GM10248 (cell line): ENCODE measurements at regions not wholly inside any gene's neighbourhood (a gene's known extent, or its start where the extent isn't known, plus 50 kb on each side); places are given as distances from the start of the nearest gene placed in this dataset.

Source experiments
- CTCF ChIA-PET: fragments of 300-600 bp; sonication (Branson Sonifier 250); formaldehyde crosslinking; extraction: SDS; loops from one replicate; lab custom pipeline; 2021; ENCODE audit warnings: antibody characterized with exemption; lab: Yijun Ruan, JAX
- POLR2A ChIA-PET: fragments of 350-650 bp; sonication (Branson Sonifier 250); formaldehyde crosslinking; extraction: SDS; loops from one replicate; lab custom pipeline; 2020; ENCODE audit warnings: antibody characterized with exemption; lab: Yijun Ruan, JAX
- DNase-seq: peaks from one replicate; pipeline ENCODE4 v3.0.0; 2012; ENCODE audit errors: extremely low spot score
- TF ChIP-seq, protein P1 (sequence below): IDR thresholded peaks from 2 replicates; pipeline ENCODE4 v1.5.1; 2012; ENCODE audit warnings: mild to moderate bottlenecking, low read depth; ENCODE audit errors: extremely low read depth, missing control alignments, control extremely low read depth

DNA sequence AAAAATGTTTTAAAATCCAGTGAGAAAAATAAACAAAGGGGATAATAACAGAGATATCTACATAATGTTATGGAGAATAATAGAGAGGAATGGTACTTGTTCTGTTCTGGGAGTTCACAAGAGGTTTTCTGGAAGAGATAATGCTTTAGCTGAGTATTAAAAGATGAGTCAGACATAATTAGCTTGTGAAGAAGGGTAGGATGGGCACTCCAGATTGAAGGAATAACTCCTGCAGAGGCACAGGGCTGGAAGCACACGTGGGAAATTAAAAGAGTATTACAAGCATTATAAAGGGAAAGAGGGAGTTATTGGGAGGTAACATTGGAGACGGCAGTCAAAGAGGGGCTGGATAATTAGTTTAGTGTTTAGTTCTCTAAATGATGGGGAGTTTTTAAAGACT, 124.9 kb upstream of the BTG1 start:
- ChIA-PET POLR2A (no interaction called here), CTCF (interaction anchor here (0.9 to 2.3 kb wide), 4 partner anchors 10 to 459 kb away, joined by 3 to 10 read pairs (median 6); no protein-coding TSS in a partner anchor)
- no peak for DNase-seq
- TF ChIP-seq, protein P1, sequence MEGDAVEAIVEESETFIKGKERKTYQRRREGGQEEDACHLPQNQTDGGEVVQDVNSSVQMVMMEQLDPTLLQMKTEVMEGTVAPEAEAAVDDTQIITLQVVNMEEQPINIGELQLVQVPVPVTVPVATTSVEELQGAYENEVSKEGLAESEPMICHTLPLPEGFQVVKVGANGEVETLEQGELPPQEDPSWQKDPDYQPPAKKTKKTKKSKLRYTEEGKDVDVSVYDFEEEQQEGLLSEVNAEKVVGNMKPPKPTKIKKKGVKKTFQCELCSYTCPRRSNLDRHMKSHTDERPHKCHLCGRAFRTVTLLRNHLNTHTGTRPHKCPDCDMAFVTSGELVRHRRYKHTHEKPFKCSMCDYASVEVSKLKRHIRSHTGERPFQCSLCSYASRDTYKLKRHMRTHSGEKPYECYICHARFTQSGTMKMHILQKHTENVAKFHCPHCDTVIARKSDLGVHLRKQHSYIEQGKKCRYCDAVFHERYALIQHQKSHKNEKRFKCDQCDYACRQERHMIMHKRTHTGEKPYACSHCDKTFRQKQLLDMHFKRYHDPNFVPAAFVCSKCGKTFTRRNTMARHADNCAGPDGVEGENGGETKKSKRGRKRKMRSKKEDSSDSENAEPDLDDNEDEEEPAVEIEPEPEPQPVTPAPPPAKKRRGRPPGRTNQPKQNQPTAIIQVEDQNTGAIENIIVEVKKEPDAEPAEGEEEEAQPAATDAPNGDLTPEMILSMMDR = no peak

DNA sequence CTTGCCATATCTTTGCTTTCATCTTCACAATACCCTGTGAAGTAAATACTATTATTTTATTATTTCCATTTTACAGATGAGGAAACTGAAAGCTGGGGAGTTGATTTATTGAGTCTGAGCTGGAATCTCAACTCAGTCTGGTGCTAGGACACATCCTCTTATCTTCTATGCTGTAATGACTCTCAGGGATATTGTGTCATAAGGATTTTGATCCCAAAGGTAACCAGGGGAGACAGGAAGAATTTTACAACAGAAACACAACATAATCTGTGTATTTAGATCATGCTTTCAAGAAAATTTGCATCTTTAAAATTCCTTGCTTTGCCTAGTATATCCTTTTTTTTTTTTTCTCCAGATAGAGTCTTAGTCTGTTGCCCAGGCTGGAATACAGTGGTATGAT, 123.3 kb upstream of the BTG1 start:
- CTCF ChIA-PET = interaction anchor here (1.1 to 3.2 kb wide), 3 partner anchors 8 to 25 kb away, joined by 3 to 12 read pairs (median 3); no protein-coding TSS in a partner anchor
- TF ChIP-seq, protein P1 = no peak
- no peak for DNase-seq
- POLR2A ChIA-PET = no interaction called here

DNA sequence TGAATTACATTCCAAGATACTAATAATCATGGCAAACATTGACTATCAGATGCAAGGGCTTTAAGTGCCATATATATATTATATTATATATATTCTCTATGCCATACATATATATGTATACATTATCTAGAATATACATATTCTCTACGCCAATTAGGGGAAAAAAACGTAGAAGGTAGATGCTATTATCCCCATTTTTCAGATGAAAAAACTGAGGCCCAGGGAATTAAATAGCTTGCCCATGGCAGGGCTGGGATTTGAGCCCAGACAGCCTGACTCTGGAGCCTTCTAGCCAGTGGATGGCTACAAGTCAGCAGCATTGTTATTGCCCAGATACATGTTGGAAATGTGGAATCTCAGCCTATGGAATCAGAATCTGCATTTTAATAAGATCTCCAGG, 116.0 kb upstream of the BTG1 start:
- TF ChIP-seq, protein P1 = no peak
- no peak for DNase-seq
- POLR2A ChIA-PET = interaction anchor here (1.6 kb wide), 1 partner anchor 116 kb away, joined by 4 read pairs; the partner anchor contains the start of gene BTG1
- CTCF ChIA-PET = interaction anchor here (0.7 to 2.2 kb wide), 3 partner anchors 9 kb away, joined by 3 to 10 read pairs (median 3); no protein-coding TSS in a partner anchor

DNA sequence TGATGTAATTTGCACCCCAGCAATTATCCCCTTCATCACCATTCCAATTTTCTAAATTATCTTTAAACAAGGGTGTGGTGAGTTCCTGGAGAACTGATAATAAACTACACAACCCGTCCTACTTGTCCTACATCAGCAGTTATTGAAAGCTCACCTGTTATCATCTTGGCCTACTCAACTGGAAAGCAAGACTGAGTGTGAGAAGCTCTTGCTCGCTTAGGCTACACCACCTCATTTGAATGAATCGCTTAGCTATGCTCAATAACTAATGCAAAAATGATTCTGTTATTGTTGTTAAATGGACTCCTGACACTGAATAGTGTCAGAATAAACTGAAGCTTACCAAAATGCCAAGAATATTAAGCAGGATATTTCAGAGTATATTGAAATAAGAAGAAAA, 115.4 kb upstream of the BTG1 start:
- TF ChIP-seq, protein P1 = no peak
- ChIA-PET POLR2A (interaction anchor here (1.6 kb wide), 1 partner anchor 116 kb away, joined by 4 read pairs; the partner anchor contains the start of gene BTG1), CTCF (interaction anchor here (0.7 to 2.2 kb wide), 3 partner anchors 8 to 10 kb away, joined by 3 to 10 read pairs (median 3); no protein-coding TSS in a partner anchor)
- no peak for DNase-seq

DNA sequence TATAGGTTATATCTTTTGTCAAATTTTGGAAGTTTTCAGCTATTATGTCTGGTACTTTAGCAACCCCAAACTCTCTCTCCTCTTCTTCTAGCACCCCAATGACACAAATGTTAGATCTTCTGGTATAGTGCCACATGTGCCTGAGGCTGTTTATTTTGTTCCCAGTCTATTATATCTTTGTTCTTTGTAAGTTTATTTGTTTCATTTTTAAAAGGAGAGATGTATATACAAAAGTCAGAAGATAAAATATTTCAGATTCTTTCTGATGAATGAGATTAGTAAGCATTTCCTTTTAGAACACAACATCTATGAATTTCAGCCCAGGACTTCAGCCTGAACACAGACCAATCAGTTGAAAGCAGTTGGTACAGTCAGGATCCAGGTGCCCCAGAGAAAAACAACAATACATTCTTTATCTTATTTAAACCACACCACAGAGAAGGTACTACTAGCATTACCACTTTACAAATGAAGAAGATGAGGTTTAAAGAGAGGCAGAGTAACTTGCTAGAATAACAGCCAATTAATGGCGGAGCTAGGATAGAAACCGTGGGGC, 114.1 kb upstream of the BTG1 start:
- CTCF ChIA-PET = interaction anchor here (1.0 to 2.2 kb wide), 3 partner anchors 11 to 50 kb away, joined by 3 to 10 read pairs (median 6); no protein-coding TSS in a partner anchor
- no peak for DNase-seq
- TF ChIP-seq, protein P1 = no peak
- POLR2A ChIA-PET = interaction anchor here (0.6 kb wide), 1 partner anchor 348 kb away, joined by 5 read pairs; no protein-coding TSS in a partner anchor

DNA sequence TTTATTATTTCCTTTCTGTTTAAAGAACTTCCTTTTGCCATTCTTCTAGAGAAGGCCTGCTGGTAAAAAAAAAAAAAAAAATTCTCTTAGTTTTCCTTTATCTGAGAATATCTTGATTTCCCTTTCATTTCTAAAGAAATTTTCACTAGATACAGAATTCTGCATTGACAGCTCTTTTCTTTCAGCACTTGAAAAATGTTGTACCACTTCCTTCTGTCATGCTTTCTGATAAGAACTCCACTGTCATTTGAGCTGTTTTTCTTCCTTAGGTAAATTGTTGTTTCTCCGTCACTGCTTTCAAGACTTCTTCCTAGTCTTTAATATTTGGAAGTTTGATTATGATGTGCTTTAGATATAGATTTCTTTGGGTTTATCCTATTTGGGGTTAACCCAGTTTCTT, 113.6 kb upstream of the BTG1 start:
- POLR2A ChIA-PET = no interaction called here
- CTCF ChIA-PET = interaction anchor here (1.9 kb wide), 1 partner anchor 17 kb away, joined by 6 read pairs; no protein-coding TSS in a partner anchor
- no peak for DNase-seq
- TF ChIP-seq, protein P1 = no peak
